HG02970 (cell line): ENCODE measurements at regions not wholly inside any gene's neighbourhood (a gene's known extent, or its start where the extent isn't known, plus 50 kb on each side); places are given as distances from the start of the nearest gene placed in this dataset.
"Not testable (repeated sequence)": the region's sequence is repeated elsewhere in the genome, so short reads cannot be mapped to it uniquely, and the experiment has no call there.

Source experiments
- ATAC-seq: cut with Tn5 transposase; IDR thresholded peaks from one replicate; pipeline ENCODE4 v1.9.1; 2021; ENCODE audit warnings: mild to moderate bottlenecking, moderate library complexity, moderate number of reproducible peaks; ENCODE audit not compliant: unreplicated experiment, low FRiP score

DNA sequence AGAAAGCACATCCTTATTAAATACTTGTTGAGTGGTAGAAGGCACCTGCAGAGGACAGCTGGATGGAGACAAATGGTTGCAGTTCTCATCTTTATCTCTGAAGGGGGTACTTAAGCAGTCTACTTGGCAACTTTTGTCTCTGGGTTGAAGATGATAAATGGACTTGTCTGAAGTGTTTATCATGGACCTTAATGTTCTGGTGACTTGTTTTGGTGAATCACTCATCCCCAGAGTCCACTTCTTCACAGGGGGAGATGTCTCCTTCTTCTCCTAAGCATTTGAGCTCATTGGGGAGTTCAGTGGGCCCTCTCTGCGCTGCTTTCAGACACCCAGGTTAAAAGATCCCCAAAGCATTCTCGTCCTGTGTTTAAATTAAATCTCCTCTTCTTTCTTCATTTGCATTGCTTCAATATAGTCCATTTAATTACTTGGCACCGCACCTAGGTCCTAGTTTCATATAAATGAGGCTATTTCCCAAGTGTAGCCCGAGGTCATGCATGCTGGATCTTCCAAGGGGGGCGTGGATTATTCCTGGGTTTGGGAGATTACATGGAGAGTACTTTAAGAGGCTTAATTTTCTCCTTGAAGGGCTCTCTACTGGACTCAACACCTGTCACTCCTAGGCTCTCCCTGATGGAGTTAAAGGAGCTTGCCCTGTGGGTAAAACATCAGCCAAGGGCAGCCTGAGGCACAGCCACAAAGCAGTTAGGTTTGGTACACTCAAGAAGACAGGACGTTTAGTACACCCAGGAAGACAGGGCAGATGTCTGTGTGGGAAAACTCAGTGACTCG is 239.3 kb upstream of the C2CD4B start:
- ATAC-seq: no peak

DNA sequence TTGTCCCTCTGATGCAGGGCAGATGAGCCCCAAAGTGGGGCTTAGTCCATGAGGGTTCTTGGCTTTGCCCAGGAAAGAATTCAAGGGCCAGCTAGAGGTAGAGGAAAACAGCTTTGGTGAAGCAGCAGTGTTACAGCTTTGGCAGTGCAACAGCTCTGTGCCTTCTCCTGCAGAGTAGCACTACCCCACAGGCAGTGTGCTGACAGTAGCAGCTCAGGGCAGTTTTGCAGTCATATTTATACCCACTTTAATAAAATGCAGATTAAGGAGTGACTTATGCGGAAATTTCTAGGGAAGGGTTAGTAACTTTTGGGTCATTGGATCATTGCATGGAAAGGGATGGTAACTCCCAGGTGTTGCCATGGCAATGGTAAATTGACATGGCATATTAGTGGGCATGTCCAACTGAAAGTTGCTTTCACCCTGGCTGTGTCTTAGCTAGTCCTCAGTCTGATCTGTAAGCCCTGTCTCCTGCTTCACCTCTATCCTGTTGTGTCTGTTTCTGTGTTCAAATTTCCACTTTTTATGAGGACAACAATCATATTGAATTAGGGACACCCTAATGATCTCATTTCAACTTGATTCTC is 241.3 kb upstream of the C2CD4B start:
- no peak for ATAC-seq

DNA sequence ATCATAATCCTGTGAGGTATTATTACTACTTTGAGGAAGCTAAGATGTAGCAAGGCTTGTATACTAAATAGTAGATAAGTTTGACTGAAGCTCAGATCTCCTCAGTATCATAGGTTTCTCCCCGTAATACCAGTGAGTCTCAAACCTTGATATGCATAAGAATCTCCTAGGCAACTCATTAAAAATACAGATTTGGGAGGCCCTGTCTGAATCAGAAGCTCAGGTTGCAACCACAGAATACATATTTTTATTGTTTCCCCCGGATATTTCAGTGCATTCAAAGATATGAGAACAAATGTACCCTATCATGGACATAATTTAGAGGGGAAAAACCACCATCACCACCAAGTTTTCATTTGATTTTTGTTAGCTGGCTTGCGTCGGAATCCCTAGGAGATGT is 242.1 kb upstream of the C2CD4B start:
- no peak for ATAC-seq

DNA sequence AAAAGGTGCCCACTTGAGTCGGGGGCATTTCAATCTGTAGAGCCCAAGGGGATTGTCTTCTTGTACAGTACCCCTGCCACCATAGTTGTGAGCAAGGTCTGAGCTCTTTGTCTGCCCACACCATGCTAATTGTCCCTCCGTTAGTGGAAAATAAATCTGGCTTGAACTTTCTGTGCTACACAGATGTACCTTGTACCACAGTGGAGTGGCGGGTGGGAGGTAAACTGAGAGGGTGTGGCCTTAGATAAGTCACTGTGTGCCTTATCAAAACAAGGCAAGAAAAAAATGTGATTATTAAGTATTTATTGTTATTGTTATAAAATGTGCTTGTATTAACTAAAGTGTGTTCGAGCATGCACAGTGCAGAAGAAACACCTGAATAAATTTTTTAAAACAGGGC is 242.9 kb upstream of the C2CD4B start:
- no peak for ATAC-seq

DNA sequence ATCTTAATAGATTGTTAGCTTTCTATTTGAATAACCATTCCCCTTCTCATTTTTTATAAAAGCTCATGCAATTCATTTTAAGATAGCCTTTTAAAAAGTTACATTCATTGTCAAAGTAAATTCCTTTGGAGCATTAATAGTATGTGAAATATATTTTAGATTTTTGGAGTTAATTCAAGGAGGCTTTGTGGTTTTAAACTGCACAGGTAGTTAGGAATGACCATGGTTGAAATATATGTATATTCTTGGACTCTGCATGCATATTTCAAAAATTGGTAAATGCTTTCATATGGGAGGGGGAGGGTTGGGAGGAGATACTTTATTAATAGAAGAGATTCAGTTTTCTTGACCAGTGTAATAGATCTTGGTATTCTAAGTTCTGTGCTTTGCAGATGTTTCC is 244.4 kb upstream of the C2CD4B start:
- no peak for ATAC-seq

DNA sequence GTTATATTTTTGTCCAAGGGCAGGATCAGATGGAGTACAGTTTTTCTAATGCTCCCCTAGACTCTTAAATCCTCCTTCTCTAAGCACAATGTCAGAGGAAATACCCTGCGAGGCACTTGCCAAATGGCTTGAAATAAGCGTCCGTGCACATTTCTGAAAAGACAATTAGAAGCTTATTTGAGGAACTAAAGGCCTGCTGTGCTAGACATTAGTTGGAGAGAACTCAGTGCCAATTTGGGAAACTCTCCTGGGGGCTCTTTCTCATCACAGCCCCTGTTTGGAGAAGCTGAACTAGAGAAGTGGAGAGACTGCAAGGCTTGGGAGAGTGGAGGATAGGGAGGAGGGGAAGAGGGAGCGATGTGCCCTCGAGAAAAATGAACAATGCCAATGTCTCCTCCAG is 247.6 kb upstream of the C2CD4B start:
- no peak for ATAC-seq

DNA sequence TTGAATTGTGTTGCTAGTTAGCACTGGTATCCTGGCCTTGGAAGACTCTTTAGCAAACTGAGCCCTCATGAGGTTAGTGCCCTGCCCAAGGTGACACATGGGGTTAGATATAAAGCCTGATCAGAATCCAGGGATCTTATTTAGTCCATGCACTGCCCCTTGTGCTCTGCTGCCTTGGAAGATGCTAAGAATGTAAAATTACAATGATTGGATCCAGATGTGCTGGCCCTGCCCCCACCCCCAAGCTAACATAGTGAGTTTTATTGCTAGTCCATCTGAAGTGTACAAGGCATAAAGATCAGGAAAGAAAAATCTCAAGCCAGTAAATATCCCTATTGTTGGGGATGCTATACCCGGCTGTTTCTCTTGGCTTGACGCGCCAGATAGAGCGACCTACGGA is 248.1 kb upstream of the C2CD4B start:
- no peak for ATAC-seq

DNA sequence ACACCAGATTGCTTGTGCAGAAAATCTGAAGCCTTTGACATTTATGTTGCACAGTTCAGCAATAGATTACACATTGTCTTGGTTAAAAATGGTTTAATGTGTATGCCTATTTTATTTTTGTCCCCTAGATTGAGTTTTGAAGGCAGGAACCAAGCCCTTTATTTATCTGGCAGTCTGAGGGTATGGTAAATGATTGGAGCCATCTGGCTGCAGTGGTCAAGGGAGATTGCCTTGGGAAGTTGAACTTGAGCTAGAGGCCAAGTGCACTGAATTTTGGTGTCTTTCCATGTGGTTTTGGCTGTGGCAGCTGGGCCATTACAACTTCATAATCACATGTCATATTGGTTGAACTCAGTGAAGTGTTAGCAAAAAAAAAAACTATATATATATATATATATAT is 248.7 kb upstream of the C2CD4B start:
- no peak for ATAC-seq

DNA sequence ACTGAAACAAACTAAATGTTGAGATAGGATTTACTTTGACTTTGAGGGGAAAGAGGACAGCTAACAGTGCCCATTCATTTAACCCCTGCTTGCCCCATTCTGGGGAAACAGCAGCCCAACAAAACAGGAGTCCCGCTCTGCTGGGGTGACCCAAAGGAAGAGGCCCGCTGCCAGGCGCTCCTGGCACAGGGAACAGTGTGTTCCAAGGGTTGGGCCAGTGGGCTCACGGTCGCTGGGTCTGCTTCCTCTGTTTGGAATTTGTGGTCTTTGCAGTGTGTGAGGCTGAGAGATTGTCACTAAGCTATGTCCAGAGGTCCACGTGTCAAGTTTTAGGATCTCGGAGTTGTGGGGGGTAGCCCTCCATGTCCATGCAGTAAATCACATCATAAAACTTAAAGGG is 250.4 kb upstream of the C2CD4B start:
- no peak for ATAC-seq

DNA sequence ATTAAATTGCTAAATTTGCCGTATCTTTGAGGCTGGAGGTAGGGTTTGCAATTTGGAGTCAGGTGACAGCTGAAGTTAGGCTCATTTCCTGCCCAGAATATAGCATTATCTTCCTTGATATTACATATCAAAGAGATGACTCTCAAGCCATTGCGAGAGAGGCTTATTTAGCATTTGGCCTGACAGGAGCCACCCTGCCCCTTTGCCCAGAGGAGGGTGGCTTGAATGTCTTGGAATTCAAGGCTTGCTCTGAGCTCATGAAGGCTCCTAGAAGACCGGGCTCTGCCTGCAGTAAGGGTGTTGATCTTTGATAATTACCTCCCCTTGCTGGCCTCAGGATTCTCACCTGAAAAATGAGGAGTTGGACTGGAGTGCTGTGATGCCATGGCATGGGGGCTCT is 251.4 kb upstream of the C2CD4B start:
- no peak for ATAC-seq

DNA sequence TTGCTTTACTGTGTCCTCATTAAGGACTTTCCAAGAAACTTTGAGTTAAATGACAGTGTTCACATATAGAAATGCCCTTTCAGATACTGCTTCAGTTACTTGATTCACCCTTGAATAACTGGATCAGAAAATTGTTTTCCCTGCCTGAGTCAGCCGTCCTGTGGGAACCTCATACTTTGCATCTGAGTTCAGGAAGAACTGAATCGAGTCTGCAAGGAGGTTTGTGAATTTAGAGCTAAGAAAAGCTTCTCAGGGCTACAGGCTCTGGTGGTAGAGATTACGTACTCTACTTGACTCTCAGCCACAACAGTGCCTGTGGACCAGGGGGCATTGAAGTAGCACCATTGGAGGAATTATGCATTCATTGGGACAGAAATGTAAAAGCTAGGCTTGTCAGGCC is 252.4 kb upstream of the C2CD4B start:
- ATAC-seq: no peak

DNA sequence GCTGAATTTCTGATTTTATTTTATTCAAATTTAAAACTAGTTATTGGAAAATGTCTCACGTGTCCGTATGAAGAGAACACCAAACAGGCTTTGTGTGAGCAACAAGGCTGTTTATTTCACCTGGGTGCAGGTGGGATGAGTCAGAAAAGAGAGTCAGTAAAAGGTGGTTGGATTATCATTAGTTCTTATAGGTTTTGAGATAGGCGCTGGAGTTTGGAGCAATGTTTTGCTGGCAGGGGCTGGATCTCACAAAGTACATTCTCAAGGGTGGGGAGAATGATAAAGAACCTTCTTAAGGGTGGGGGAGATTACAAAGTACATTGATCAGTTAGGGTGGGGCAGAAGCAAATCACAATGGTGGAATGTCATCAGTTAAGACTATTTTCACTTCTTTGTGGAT is 253.4 kb upstream of the C2CD4B start:
- ATAC-seq: not testable (repeated sequence)

DNA sequence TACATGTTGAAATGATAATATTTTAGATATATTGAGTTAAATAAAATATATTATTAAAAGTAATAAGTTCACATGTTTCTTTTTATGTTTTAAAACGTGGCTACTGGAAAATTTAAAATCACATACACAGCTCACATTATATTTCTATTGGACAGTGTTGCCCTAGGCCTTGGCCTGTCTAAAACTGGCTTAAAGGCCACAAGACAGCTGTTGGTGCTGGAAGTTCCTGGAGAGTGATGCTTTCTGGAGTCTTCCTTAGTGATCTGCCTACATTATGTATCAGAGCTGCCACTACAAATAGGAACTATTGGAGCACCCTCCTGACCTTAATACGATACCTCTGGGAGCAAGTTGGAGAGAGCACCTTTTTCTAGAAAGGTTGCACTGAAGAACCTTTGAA is 254.1 kb upstream of the C2CD4B start:
- no peak for ATAC-seq

DNA sequence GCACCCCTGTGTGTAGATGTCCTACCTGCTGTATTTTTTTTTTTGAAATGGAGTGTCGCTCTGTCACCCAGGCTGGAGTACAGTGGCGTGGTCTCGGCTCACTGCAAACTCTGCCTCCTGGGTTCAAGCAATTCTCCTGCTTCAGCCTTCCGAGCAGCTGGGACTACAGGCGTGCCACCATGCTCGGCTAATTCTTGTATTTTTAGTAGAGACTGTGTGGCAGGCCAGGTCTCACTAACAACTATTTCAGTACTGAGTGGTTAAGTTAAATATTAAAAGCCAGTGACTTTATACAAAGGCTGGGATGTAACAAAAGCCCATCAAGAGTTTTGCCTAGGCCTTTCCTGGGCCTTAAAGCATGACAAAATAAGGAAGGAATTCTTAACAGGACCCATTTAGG is 255.3 kb upstream of the C2CD4B start:
- not testable (repeated sequence) for ATAC-seq

DNA sequence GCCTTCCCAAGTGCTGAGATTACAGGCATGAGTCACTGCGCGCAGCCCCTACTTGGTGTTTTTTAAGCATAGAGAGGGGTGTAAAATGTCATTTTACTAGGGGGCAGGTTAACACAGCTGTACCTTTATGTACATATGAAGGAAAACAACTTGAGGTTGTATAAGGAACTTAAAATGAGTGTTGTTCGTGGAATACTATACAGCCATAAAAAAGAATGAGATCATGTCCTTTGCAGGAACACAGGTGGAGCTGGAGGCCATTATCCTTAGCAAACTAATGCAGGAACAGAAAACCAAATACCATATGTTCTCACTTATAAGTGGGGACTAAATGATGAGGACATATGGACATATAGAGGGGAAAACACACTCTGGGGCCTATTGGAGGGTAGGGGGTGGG is 256.2 kb upstream of the C2CD4B start:
- no peak for ATAC-seq

DNA sequence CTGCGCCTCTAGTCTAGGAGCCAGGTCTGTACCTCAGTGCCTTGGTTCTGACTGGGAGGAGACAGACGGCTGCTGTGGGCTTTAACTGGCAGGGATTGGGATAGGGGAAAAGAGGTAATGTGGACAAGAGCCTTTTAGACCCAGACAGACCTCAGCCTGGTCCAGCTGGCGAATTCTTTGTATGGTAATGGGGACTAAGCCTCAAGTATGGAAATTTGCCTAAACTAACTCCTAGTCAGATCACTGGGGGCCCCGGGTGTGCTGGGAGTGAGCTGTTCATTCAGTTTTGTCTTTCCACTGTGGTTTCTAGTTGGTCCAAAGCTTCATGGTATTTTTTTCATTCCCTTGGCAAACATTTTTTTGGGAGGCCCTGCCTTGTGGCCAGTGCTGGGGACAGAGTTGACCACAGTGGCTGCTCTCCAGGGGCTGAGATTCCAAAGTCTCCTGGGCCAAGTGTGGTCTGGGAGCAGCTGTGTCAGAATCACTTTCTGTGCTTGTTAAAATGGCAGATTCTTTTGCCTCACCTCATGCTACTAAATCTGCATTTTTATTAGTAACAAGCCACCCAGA is 261.4 kb upstream of the C2CD4B start:
- ATAC-seq: no peak

DNA sequence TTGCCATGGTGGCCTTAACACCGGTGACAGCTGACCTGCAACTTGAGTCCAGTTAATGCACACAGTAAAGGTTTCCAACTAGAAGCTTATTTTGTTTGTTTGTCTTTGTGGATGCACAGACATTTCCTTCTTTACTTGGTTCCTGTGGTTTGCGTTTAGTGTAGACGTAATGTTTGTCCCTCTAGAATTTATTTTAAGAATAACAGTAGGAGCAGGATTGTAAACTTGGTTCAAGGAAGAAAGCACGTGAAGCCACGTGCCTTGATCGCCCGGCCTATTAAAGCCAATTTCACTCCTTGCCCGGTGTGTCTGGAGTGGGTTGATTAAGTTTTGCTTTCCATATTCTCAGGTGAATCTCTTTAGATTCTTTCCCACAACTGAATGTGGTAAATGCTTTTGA is 263.2 kb upstream of the C2CD4B start:
- no peak for ATAC-seq

DNA sequence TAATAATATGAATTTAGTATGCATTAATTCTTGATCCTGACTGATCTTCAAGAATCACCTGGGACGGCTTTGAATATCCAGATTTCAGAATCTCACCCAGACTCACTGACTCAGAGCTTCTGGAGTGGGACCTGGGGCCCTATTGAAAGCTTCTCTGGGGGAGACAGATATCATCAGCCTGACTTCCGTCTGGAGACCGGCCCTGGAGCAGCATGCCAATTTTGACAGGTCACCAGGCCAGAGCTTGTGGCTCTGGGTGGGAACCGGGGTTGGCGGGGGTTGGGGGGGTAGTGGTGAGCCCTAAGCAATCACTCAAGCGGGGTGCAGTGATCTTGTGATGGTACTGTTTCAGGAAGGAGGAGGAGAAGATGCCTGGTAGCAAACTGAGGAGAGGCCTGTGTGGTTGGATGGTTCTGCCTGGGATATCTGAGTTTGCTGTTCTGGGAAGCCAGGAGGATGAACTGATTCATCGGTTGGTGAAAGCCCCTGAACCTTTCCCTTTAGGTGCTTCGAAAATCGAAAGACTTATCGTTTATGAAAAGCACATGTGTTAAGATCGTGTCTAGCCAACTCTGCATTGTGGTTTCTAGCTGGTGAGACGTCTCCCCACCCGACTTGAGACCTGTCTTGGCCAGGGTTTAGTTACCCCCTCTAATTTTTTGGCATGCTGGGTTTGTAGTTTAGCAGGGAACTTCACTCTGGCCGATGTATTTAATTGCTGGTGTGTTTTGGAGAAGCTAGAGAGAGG is 263.9 kb upstream of the C2CD4B start:
- no peak for ATAC-seq

DNA sequence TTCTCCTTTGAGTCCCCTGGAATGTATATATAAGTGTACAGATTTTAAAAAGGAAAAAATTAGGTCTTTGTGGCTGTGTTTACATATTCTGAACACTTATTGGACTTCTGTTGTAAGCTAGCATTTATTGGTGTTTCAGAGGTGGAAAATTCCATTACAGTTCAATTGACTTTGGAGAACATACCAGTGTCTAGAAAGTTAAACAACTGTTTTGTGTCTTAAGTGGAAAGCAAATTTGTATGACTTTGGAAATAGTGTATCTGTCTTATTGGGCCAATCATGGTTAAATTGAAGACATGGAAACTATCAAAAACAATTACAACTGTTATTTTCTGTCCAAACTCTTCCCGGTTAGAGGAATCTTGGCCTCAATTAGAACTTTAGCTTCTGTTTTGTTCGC is 265.0 kb upstream of the C2CD4B start:
- no peak for ATAC-seq

DNA sequence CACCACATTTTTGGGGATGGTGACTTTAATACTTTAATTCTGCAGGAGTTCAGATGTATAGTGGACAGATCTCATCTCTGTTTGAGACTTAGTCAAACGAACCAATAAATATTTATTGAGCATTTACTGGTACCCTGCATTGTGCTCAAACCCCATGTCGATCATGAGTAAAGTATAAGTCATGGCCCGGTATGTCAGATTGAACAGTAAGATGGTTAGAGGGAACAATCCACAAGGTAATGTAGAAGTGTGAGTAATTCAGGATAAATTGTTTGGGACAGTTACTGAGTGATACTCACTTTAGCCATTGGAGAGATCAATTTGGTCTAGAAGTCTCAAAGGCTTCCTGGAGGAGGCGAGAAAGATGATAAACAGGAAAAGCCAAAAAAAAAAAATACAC is 265.5 kb upstream of the C2CD4B start:
- ATAC-seq: no peak

DNA sequence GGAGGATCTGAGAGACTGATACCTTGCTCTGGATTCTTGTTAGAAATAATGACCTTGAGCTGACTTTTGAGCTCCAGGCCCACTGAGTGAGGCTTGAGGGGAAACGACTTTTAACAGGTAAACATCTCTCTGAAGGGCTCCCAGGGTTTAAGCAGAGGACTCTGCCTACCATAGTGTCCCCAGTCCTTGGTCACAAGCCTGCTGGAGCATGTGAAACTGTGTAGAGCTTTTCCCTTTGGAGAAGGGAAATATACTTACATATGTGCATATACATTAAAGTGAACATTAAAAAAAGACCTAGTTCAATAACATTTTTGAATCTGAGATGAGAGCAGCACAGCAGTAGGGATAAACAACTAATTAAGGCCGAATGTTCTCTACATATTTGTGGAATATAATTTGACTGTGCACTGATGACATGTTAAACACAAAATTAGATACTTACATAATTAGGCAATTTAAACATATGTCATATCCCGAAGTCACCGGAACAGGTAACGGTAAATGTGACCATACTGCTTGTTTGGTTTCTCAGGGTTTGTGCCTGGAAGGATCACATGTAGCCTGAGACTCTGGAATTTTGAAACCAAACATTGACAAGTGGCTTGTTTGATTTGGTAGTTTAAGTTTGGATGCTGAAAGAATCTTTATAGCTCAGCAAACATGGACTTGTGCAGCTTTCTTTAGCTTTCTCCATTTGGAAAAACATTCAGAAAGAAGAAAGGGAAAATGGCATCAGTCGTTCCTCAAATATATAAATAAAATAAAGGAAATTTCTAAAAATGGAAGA is 266.1 kb upstream of the C2CD4B start:
- no peak for ATAC-seq
